HG03460 (cell line): ENCODE measurements at regions not wholly inside any gene's neighbourhood (a gene's known extent, or its start where the extent isn't known, plus 50 kb on each side); places are given as distances from the start of the nearest gene placed in this dataset.

Experiments used
- ATAC-seq: cut with Tn5 transposase; IDR thresholded peaks from one replicate; pipeline ENCODE4 v1.9.1; 2021; ENCODE audit not compliant: unreplicated experiment

- ATAC-seq, result no peak
Measured at GRCh38 chr10:89095701-89096391, 105.2 kb downstream of the FAS start.

- no peak for ATAC-seq
Measured at GRCh38 chr10:89093728-89094127, 103.1 kb downstream of the FAS start.

DNA sequence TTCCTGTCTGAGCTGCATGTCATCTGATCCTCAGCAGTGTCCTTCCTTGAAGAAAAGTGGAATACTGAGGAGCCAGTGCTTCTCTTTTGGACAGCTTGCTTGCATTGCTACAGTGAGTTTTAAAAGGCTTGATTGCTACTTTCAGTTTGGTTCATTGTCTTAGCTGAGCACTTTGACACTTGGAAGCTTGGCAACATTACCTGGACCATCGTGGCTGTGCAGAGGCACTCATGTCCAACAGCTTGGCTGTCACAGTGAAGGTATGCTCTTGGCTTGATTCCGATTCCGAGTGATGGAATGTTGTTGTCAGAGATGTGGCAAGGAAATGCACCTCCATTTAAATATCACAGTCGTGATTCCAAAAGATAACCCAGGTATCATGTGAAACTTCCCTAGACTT is 102.4 kb downstream of the FAS start:
- ATAC-seq, result no peak

DNA sequence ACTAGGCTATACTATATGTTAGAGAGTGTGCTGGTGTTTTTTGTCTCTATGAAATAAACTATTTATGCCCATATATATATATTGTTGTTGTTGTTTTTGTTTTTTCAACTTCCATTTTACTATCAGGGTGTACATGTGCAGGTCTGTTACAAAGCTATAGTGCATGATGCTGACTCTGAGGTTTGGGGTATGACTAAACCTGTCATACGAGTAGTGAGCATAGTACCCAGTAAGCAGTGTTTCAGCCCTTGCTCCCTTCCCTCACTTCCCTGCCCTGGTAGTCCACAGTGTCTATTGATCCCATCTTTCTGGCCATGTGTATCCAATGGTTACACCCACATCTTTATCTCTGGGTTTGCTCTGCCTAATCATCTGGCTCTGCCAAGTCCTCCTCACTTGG is 101.8 kb downstream of the FAS start:
- no peak for ATAC-seq

- ATAC-seq, result no peak
Measured at GRCh38 chr10:89091496-89091895, 100.9 kb downstream of the FAS start.

GRCh38 chr10:89090756-89091445 is 100.3 kb downstream of the FAS start:
- no peak for ATAC-seq

DNA sequence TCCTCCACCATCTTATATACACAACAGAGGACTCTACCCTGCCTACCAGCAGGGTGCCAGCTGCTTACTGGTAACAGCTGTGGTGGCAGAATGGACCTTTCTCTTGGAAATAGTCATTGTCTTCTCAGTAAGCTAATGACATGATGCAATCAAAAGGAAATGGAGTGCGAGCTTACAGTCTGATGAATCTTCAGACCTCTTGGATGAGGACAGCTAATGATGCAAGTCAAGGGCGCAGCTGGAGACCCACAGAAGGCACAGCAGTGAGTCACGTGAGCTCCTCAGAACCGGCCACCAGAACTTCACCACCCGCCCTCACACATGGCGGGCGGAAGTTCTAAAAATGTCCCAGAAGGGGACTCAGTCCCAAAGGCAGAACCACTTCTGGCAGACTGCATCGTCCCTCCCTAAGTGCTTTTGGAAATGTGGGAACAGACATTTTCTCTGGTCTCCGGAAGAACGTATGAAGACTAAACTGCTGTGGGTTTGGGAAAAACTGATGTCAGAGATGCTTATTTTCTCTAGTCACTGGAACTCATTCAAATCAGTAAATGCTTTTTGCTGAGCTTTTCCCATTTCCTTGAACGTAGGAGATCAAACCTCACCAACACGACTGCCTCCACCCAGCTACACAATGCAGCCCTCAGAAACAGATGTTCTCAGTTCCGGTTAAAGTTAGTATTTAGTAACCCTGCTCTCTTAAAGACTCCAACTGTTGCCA is 96.4 kb downstream of the FAS start:
- ATAC-seq, result no peak

DNA sequence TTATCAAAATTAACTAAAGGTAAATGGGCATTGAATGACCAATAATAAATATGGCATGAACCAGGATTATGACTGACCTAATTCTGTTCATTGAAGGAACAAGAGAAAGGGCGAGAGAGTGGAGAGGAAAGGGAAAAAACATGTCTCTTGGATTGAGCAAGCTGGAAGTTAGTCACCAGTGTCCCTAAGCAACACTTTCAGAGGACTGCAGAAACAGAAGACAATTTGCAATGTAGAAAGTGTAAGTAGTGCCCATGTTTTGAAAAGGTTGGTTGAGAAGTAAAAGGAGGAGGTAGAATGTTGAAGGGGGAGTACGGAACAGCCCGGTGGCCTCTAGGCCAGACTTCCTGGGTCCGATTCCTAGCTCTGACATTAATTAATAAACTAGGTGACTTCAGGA is 94.6 kb downstream of the FAS start:
- ATAC-seq, result no peak

- no peak for ATAC-seq
Measured at GRCh38 chr10:89082086-89082485, 91.5 kb downstream of the FAS start.

GRCh38 chr10:89080660-89081059 is 90.1 kb downstream of the FAS start:
- ATAC-seq, result no peak

GRCh38 chr10:89079961-89080360 is 89.4 kb downstream of the FAS start:
- ATAC-seq, result no peak

GRCh38 chr10:89078724-89079672 is 88.4 kb downstream of the FAS start:
- ATAC-seq, result no peak

- no peak for ATAC-seq
Measured at GRCh38 chr10:89076120-89076519, 85.5 kb downstream of the FAS start.

GRCh38 chr10:89075631-89076030 is 85.0 kb downstream of the FAS start:
- ATAC-seq, result no peak

- ATAC-seq, result no peak
Measured at GRCh38 chr10:89074120-89074519, 83.5 kb downstream of the FAS start.

GRCh38 chr10:89073719-89074118 is 83.1 kb downstream of the FAS start:
- no peak for ATAC-seq

GRCh38 chr10:89069589-89069988 is 79.0 kb downstream of the FAS start:
- no peak for ATAC-seq
